SK-N-SH treated with all-trans-retinoic acid at 6 μM for 48 hours (cell line): ENCODE measurements at regions not wholly inside any gene's neighbourhood (a gene's known extent, or its start where the extent isn't known, plus 50 kb on each side); places are given as distances from the start of the nearest gene placed in this dataset.

Experiments used
- ATAC-seq: fragments of 200-7000 bp; cut with Tn5 transposase; 3 replicates; pipeline ENCODE4 v1.9.1; 2020; ENCODE audit warnings: mild to moderate bottlenecking, moderate library complexity
- ARNTL ChIP-seq: fragments of 450-650 bp; formaldehyde crosslinking; IDR thresholded peaks from 2 replicates; pipeline ENCODE4 v1.5.0; 2020; ENCODE audit warnings: low read depth, mild to moderate bottlenecking, moderate library complexity, borderline replicate concordance
- CREB5 ChIP-seq: fragments of 250-450 bp; sonication (Bioruptor Pico); IDR thresholded peaks from 2 replicates; pipeline ENCODE4 v1.5.1; 2020; ENCODE audit warnings: low read depth, mild to moderate bottlenecking, moderate library complexity
- CSDC2 ChIP-seq: fragments of 250-450 bp; sonication (Bioruptor Pico); IDR thresholded peaks from 2 replicates; pipeline ENCODE4 v1.5.0; 2020; ENCODE audit warnings: mild to moderate bottlenecking, moderate library complexity
- CSRNP3 ChIP-seq: fragments of 250-450 bp; sonication (Bioruptor Pico); IDR thresholded peaks from 2 replicates; pipeline ENCODE4 v1.5.1; 2021; ENCODE audit warnings: mild to moderate bottlenecking, moderate library complexity
- GLIS3 ChIP-seq: fragments of 250-450 bp; sonication (Bioruptor Pico); IDR thresholded peaks from 2 replicates; pipeline ENCODE4 v1.5.0; 2020; ENCODE audit warnings: mild to moderate bottlenecking, moderate library complexity
- ISL1 ChIP-seq: fragments of 250-450 bp; sonication (Bioruptor Pico); IDR thresholded peaks from 2 replicates; pipeline ENCODE4 v2.1.2; 2022; ENCODE audit warnings: mild to moderate bottlenecking, moderate library complexity
- PATZ1 ChIP-seq: fragments of 250-450 bp; sonication (Bioruptor Pico); IDR thresholded peaks from 2 replicates; pipeline ENCODE4 v1.8.0; 2020; ENCODE audit warnings: mild to moderate bottlenecking, moderate library complexity, borderline replicate concordance
- POU6F1 ChIP-seq: fragments of 250-450 bp; sonication (Bioruptor Pico); IDR thresholded peaks from 2 replicates; pipeline ENCODE4 v1.8.0; 2021; ENCODE audit warnings: low read depth, mild to moderate bottlenecking, moderate library complexity, borderline replicate concordance
- PPARA ChIP-seq: fragments of 250-450 bp; sonication (Bioruptor Pico); IDR thresholded peaks from 2 replicates; pipeline ENCODE4 v1.5.0; 2020; ENCODE audit warnings: mild to moderate bottlenecking, borderline replicate concordance
- RARB ChIP-seq: fragments of 250-450 bp; sonication (Bioruptor Pico); IDR thresholded peaks from 2 replicates; pipeline ENCODE4 v1.8.0; 2021; ENCODE audit warnings: mild to moderate bottlenecking, moderate library complexity
- SNAI2 ChIP-seq: fragments of 250-450 bp; sonication (Bioruptor Pico); IDR thresholded peaks from 2 replicates; pipeline ENCODE4 v1.5.0; 2020; ENCODE audit warnings: mild to moderate bottlenecking, moderate library complexity
- TCF4 ChIP-seq: fragments of 250-450 bp; sonication (Bioruptor Pico); IDR thresholded peaks from 2 replicates; pipeline ENCODE4 v1.8.0; 2021; ENCODE audit warnings: mild to moderate bottlenecking, moderate library complexity, borderline replicate concordance
- TOX ChIP-seq: fragments of 250-450 bp; sonication (Bioruptor Pico); IDR thresholded peaks from 2 replicates; pipeline ENCODE4 v1.8.0; 2021; ENCODE audit warnings: mild to moderate bottlenecking, moderate library complexity, borderline replicate concordance
- TSHZ2 ChIP-seq: fragments of 250-450 bp; sonication (Bioruptor Pico); IDR thresholded peaks from 2 replicates; pipeline ENCODE4 v1.5.0; 2020; ENCODE audit warnings: mild to moderate bottlenecking, moderate library complexity
- ZC3H10 ChIP-seq: fragments of 250-450 bp; sonication (Bioruptor Pico); IDR thresholded peaks from 2 replicates; pipeline ENCODE4 v1.5.1; 2021; ENCODE audit warnings: mild to moderate bottlenecking, moderate library complexity
- ZFP3 ChIP-seq: fragments of 250-450 bp; sonication (Bioruptor Pico); IDR thresholded peaks from 2 replicates; pipeline ENCODE4 v1.5.0; 2020; ENCODE audit warnings: mild to moderate bottlenecking, moderate library complexity
- ZFP30 ChIP-seq: fragments of 450-650 bp; formaldehyde crosslinking; IDR thresholded peaks from 2 replicates; pipeline ENCODE4 v1.5.0; 2022; ENCODE audit warnings: mild to moderate bottlenecking, moderate library complexity
- ZNF565 ChIP-seq: fragments of 450-650 bp; formaldehyde crosslinking; conservative IDR thresholded peaks from 2 replicates; pipeline ENCODE4 v1.5.0; 2020; ENCODE audit warnings: low read depth, mild to moderate bottlenecking, moderate library complexity
- ZNF70 ChIP-seq: fragments of 450-650 bp; formaldehyde crosslinking; IDR thresholded peaks from 2 replicates; pipeline ENCODE4 v1.5.0; 2020; ENCODE audit warnings: mild to moderate bottlenecking, moderate library complexity
- ZNF8 ChIP-seq: fragments of 450-650 bp; formaldehyde crosslinking; IDR thresholded peaks from 2 replicates; pipeline ENCODE4 v1.5.0; 2020; ENCODE audit warnings: mild to moderate bottlenecking, moderate library complexity

GRCh38 chr1:56160773-56161315 is 418.5 kb downstream of the PLPP3 start (continued):
- TF ChIP-seq CREB5 (CRISPR knock-in tag), result no peak

GRCh38 chr1:56156971-56157876 is 422.1 kb downstream of the PLPP3 start:
- ATAC-seq, result no peak
- TF ChIP-seq PPARA (CRISPR knock-in tag), result no peak
- no peak for TF ChIP-seq CSRNP3
- TF ChIP-seq ISL1 (CRISPR knock-in tag), result no peak
- TF ChIP-seq ZFP3, result no peak
- no peak for TF ChIP-seq CSDC2 (CRISPR knock-in tag)
- no peak for TF ChIP-seq POU6F1 (CRISPR knock-in tag)
- TF ChIP-seq ZC3H10 (CRISPR knock-in tag), result no peak
- no peak for TF ChIP-seq ZNF70
- TF ChIP-seq TOX (CRISPR knock-in tag), result no peak
- TF ChIP-seq TSHZ2 (CRISPR knock-in tag), result no peak
- no peak for TF ChIP-seq ZNF8 (CRISPR knock-in tag)
- TF ChIP-seq TCF4 (CRISPR knock-in tag), result no peak
- TF ChIP-seq PATZ1 (CRISPR knock-in tag), result no peak
- no peak for TF ChIP-seq GLIS3 (CRISPR knock-in tag)
- TF ChIP-seq ARNTL, result no peak
- TF ChIP-seq SNAI2, result no peak
- TF ChIP-seq RARB, result no peak
- TF ChIP-seq ZNF565 (CRISPR knock-in tag), result no peak
- no peak for TF ChIP-seq ZFP30 (CRISPR knock-in tag)

- no peak for TF ChIP-seq CSDC2 (CRISPR knock-in tag)
- no peak for ATAC-seq
These were observed 426.1 kb downstream of the PLPP3 start for GRCh38 chr1:56153276-56153675.
